T-helper 1 cell (primary cell): ENCODE measurements at regions not wholly inside any gene's neighbourhood (a gene's known extent, or its start where the extent isn't known, plus 50 kb on each side); places are given as distances from the start of the nearest gene placed in this dataset.
A peak's percentile ranks its signal among the peaks of the same experiment; 100 is the strongest.

Source experiments
- DNase-seq, 5 donors: peaks; one replicate each; pipeline ENCODE4 v3.0.0-alpha.2; 2012 to 2020

DNA sequence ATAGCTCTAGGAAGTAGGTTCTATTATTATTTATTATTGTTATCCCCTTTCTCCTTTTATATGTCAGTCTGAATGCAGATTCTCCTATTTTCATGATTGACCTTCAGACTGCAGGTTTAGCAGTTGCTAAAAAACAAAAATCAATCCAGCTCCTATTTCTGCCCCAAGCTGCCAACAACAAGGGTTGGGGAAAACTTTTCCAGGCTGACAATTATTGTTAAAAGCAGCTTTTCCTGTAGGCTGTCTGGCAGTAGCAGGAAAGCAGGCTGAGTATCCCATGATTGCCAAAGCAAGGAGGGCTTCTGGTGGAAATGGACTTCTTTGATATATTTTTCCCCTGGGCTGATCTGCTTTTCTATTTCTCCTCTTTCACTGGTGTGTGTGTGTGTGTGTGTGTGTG is 78.0 kb upstream of the CTLA4 start:
- no peak for DNase-seq

DNA sequence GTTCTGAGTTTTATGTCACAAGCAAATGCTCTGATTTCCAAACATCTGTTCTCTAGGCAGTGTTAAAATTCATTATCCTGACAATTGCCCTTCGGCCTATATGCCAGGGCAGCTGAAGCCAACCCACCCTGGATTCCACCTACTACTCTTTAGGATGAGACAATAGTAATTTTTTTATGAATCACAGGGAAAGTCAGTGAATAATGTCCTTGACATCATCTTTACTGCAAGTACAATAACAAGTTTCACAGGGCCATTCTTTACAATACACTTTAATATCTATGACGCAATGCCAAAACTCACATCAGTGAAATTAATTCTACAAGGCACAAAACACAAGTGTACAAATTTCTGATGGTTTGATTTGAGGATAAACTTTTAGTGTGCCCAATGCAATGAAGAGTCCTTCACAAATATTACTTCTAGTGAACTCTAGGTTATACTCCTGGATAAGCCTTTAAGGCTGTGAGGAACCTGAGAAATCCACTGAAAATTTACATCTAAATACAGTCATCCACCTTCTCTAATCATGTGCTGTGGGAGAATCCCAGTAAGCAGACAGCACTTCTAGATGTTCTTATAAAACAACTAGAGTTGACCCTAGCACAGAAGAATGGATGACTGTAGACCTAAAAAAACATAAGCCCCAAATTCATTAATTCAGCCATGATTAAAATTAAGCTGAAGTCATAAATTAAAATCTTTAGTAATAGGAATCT is 77.3 kb upstream of the CTLA4 start:
- no peak for DNase-seq

DNA sequence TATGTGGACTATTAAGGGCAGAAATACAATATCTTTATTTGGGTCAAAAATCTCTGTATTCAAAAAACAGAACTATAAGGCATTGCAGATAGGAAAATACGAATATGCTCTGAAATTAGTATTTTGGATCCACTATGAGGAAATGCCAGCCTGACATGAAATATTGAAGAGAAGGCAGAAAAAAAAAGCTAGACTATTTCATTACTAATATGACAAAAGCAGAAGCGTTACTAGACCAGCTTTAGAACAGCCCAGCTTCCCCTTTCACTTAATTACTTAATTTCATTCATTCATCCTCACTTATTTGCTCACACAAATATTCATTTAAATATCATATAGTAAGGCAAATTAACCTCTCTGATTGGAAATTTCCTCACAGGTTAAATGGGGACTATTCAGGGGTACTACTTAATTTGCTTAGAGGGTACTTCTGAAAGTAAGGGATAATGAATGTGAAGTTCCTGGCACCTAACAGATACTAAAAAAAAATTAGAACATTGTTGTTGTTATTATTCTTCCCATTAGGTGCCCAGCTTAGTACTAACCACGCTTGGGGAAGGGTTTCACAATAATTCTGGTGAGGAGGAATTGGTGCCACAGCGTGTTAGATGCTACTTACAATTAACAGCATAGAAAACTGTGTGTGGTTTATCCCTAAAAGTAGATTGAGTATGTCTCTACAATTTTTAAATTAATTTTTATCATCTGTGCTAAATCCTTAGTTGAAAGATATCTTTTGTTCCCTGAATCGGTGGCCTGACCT is 71.1 kb upstream of the CTLA4 start:
- no peak for DNase-seq

DNA sequence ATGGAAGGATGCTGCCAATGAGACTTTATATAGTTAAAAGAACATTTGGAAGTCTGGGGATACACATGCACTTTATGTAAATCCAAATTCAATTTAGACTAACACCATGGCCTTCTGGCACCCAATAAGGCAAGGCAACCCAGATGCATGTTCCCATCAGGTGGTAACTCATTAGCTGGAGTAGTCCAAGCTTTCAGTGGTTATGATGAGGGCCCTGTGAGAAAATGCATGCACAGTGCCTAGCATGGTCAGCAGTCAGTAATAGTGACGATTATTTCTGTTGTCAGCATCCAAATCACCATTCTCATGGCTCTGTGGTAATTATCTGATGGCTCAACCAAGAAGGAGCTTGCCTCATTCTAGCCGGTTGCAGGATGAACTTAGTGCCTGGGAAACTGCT is 70.3 kb upstream of the CTLA4 start:
- no peak for DNase-seq

DNA sequence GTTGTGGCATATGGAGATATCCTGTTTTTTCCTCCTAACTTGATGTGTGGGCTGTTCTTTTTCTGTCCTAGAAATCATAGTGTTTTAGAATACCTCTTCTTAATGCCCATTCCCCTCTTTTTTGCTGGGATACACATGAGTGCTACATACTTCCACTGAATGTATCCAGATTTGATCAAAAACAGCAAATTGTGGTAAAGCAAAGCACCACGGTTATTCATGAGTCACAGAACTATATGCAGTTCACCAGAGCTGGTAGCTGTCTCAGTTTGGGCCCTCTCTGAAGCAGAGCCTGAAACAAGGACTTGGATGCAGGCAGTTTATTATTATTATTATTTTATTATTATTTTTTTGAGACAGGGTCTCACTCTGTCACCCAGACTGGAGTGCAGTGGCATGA is 69.9 kb upstream of the CTLA4 start:
- DNase-seq, result no peak

DNA sequence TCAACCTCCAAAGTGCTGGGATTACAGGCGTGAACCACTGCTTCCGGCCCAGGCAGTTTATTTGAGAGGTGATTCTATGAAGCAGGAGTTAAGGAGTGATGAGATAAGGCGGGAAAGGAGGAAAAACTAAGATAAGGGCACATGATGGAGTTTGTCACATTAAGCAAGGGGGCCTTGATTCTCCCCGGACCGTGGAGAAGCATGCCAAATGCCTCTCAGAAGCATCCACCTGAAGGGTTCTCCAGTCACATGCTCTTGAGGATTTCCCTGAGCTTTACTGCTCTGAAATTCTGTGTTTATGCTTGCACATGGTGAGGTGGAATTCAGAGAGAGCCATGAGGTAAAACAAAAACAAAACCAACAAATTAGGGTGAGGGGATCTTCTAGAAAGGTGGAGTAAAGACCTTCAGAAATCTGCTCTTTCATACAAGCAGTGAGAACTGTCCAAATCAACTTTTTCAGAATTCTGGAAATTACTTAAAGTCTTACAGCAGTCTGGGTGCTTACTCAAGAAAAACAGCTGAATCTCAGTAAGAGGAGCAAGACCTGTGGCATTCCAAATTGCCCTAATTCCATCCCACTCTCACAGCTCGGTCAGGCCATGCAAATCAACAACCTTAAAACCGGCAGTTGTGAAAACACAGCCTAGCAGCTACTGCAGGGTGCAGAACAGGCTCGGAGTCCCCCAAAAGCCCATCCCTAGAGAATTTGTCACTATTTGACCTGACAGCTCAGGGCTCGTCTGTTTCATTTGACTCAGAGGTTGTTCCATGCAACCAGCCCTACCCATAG is 69.1 kb upstream of the CTLA4 start:
- DNase-seq, result no peak

DNA sequence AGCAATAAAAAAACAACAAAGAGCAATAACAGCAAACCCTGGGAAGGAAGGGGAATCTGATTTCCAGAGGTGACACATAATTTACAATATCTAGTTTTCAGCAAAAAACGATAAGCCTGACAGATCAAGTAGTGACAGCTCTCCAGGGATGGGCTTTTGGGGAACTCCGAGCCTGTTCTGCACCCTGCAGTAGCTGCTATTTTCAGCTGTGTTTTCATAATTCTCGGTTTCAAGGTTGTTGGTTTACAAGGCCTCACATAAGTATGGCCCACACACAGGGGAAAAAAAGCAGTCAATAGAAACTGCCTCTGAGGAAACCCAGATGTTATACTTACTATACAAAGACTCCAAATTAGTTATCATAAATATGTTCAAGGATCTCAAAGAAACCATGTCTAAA is 67.7 kb upstream of the CTLA4 start:
- DNase-seq, result peak in 1 of 5 donors; percentile 26

DNA sequence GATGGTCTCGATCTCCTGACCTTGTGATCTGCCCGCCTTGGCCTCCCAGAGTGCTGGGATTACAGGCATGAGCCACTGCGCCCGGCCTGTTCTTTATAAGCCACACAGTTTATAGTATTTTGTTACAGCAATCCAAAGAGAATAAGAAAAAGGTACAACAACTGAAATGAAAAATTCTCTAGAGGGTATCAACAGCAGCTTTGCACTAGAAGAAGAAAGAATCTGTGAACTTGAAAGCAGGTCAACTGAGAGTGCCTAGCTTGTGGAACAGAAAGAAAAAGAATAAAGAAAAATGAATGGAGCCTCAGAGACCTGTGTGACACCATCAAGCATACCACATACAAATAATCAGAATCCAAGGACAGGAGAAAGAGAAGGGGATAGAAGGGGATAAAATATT is 66.8 kb upstream of the CTLA4 start:
- no peak for DNase-seq

DNA sequence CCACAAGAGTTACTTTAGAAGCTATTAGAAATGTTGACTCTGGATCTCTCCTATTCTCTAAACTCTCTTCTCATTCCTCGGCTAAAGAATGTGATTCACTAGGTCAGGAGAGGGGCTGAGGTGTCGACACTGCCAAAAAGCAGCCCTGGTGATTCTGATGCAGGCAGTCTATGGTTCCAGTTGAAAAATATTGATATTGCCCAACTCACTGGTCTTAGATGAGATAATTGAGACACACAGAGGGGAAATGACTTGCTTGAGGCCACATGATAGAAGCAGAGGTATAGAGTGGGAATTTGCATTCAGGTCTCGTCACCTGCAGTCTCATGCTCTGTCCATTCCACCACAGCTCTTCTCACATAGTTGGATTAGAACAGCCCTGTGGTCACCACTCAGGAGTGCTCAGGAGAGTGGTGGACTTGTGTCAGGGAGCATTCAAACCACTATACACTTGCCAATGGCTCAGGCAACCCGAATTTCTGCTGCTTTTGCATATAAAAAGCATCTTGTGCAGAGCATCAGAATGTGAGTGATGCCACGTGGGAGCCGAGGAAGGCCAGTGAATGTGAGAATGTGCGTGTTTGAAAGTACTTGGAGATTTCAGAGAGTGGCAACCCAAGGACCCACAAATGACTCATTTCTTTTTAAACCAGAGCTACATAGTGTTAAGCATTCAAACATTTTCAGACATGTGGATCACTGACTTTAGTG is 65.1 kb upstream of the CTLA4 start:
- DNase-seq, result peak in 1 of 5 donors; percentile 83

DNA sequence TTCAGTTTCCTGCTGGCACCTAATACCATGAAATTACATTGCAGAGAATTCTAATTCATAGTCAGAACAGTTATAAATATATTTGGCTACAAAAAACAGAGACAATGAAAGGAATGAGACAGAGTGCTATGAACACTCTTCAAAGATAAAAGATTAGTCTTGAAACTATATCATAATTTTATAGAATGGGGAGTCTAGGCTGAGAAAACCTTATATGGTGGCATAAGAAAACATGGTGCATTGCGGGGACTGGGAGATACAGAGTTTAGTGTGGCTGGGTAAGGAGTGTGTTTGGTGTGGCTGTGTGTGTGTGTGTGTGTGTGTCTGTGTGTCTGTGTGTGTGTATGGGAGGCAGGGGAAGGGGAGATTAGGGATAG is 64.5 kb upstream of the CTLA4 start:
- no peak for DNase-seq

DNA sequence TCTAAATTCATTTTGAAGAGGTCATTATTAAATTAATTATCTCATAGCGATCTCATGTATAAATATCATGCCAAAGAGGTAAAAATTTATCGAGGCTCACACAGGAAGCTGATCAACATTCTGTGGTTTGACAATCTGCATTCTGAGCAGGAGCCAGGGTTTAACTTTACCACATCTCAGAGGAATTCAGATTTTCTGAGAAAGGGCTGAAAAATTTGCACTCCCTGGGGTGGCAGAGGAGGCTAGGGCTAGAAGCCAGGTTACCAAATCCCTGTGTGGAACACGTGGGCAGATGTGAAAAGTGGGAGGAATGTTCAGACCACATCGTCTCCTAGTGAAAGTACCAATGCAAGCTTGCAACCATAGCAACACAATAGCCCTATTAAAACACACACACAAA is 63.5 kb upstream of the CTLA4 start:
- DNase-seq, result peak in 1 of 5 donors; percentile 68

DNA sequence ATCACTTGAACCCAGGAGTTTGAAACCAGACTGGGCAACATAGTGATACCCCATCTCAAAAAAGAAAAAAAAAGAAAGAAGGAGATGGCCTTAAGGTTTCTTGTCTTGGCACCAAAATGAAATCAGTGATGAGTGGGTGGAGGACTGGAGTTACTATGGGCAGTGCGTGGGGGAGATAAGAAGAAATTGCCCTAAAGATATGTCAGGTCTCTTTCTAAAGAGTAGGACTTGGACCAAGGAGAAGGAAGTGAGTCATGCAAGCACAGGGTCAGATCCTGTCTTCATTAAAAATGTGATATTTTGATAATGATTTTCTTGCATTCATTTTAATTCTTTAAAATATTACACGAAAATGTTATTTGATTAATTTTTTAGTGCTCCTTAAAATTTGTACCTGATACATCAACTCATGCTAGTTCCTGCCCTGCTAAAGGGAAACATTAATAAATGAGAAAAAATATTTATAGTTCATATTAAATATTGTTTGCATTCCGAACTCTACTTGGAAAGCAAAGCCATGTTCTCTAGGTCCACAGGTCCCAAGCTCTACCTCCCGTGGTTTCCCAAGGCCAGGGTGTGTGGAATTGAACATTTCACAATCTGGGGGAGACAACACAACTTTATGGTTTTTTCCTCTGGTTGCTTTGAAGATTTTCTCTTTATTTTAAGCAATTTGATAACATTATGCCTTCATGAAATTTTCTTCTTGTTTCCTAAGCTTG is 62.6 kb upstream of the CTLA4 start:
- DNase-seq, result no peak

DNA sequence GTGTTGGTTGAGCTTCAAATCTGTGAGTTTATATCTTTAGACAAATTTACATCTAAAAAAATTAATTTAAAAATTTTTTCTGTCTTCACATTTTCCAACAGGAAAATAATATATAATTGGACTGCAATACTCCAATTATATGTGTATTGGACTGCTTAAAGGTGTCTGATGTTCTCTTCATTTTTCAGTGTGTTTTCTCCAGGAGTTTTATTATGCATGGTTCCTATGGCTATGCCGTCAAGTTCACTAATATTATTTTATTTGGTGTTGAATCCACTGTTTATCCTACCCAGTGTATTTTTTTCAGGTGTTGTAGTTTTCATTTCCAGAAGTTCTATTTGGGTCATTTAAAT is 62.1 kb upstream of the CTLA4 start:
- DNase-seq, result no peak

DNA sequence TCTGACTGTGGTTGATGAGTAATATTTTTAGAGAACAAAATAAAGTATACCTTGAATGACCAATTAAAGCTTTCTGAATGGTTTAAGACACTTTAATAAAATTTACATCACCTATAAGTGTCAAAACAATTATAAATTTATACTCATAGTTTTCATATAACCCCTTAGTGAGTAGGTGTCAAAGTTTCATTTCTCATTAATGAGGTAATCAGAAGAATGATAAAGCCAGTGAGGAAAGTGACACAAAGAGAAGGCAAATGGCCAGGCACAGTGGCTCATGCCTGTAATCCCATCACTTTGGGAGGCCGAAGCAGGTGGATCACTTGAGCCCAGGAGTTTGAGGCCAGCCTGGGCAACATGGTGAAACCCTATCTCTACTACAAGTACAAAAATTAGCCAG is 60.8 kb upstream of the CTLA4 start:
- no peak for DNase-seq

DNA sequence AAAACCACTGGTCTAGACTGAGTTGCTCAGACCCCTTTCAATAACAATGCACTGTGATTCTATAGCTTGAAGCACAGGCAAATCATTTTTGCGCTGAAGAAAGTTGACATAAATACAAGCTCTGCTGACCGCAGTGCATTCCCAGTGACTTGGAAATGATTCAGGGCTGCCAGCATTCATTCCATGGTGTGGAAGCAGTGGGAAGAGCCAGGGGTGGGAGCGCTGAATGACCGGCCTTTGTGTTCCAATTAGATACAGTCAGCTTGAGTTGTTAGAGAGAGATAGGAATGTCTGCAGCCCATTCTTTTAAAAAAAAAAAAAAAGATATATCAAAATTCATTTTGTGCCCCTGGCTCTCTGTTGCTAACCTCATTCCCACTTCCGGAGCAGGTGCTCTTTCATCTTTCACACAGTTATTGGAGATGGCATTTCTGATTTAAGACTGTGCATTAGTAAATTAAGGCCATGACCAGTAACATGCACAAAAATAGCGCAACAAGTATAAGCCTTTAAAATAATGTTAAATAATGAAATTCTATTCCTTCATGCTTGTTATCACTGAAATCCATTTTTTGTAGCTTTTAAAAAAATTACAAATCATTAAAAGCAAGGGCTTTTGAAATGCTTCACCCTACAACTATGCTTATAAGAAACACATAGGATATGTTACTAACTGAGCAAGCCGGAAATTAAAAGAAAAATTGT is 59.4 kb upstream of the CTLA4 start:
- no peak for DNase-seq

DNA sequence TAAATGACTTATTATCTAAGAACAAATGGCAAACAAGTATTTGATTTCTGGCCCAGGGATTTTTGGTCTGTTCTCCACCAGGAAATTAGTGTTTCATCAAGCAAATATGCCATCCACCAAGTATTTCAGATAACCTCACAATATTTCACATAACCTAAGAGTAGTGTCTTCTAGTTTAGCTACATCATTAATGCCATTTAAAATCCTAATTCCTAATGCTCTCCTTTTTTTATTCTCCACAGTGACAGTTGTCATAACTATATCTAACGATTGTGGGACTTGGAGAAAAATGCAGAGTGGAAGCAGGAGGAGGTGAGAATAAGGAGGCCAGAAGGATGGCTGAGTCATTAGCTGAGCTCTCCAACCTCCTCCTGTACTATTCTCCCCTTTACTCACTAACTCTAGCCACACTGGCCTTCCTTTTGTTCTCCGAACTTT is 58.5 kb upstream of the CTLA4 start:
- no peak for DNase-seq

DNA sequence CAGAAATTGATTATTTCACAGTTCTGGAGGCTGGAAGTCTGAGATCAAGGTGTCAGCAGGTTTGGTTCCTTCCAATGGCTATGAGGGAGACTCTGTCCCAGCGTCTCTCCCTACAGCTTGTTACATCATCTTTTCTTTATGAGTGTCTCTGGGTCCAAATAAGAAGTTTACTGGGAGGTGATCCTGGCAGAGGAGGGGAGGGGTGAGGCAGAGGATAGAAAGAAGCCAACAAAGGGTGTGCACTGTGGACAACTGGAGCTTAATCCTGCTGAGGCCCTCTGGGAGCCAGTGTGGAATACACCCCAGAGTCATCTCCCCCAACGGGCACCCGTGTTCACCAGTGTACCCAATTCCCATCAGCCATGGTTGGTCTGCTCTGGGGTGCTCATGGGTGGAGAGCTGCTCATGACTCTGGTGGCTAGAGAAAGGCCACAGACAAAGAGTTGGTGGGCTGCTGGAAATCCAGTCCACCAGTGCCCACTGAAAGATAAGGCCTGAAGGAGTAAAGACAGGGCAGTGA is 57.5 kb upstream of the CTLA4 start:
- DNase-seq, result no peak

DNA sequence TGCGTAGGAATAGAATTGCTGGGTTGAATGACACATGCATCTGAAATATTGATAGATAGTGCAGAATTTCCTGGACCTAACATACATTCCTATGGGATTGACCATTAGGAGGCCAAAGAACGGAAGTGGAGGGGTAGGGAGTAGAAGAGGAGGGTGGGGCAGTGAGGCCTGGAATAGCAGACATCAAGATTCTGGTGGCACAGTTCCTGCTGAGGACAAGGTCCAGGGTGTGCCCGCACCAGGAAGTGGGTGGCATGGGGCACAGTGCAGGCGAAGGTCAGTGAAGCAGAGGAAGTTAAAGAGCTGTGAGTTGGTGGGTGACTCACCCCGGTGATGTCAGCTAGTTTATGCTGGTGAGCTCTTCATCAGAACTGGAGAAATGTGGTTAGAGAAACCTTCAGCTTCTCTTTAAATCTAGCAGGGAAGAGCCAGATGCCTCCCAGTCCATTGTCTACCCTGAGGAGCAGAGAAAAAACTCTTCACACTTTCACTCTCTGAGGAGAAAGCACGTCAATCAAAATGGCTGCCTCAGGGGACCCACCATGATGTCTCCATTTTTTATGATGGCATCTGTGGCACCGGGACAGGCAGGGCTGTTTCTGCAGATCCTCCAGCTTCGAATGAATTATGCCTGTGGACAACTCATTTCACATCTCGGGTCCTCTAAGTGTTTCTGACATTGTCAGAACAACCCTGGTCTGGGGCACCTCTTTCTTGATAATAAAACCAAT is 55.9 kb upstream of the CTLA4 start:
- DNase-seq, result peak in 3 of 5 donors; percentile 18 to 89 (median 21)

DNA sequence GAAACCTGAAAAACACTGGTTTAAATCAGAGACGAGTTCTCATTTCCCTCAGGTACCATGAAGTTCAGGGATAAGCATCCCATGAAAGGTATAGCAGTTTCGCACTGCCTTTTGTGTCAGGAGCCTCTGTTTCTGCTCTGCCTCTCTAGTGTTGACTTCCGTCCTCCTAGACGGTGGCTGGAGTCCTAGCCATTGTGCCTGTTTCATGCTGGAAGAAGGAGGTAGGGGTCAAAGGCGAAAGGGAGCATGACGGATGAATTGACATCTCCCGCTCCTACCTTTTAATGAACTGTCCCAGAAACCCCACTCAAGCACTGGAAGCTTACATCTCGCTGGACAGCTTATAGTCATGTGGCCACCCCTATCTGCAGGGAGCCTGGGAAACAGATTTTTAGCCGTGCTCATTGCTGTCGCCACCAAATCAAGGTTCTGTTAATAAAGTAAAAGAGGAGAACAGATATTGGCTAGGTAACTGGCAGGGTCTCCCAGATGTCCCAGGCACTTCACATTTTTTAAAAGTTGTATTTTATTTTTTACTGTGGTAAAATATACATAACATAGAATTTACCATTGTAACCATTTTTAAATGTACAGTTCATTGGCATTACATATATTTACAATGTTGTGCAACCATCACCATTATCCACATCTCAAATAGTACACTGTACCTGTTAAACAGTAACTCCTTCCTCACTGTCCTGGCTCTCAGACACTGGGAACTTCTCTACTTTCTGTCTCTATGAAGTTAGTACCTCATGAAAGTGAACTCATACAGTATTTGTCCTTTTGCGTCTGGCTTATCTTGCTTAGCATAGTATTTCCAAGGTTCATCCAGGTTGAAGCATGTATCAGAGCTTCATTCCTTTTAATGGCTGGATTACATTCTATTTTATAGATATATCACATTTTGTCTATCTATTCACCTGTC is 55.0 kb upstream of the CTLA4 start:
- DNase-seq, result no peak

DNA sequence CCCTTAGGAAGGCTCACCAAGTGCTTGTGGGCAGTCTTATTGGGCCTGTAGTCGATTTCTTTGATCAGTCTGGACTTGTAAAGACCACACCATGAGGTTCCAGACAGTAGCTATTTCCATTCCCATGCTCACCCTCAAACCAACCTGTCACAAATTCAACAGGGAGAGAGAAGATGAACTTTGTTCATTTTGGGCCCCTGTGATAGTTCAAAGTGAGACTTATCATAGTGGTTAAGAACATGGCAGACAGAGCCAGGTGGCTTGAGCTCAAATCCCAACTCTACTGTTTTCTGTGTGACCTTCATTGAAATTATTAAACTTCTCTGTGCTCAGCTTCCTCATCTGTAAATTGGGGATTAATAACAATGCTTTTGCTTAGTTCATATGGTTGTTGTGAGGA is 53.9 kb upstream of the CTLA4 start:
- no peak for DNase-seq
